ENCODE measurements at regions not wholly inside any gene's neighbourhood (a gene's known extent, or its start where the extent isn't known, plus 50 kb on each side); places are given as distances from the start of the nearest gene placed in this dataset.

DNA sequence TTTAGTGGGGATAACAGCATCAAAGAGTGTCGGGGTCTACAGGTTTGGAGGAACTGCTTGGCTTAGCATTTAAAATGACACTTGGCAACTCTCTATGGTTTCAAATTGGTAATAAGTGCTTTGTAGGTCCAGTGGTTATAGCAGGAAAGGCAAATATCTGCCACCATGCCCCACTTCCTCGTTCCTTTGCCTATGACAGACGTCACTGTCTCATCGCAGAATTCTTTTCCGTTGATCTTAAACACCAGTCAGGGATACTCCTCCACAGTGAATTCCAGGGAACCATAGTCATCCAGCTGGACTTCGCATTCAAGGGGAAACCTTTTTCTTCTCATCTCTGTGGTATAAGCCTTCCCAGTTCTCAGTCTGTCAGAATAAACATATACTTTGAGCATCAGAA, 319.1 kb downstream of the GPAT3 start:
- POLR2A ChIA-PET: interaction anchor here (0.5 kb wide), 1 partner anchor 179 kb away, joined by 3 read pairs; no protein-coding TSS in a partner anchor
- no peak for FAIRE-seq
- Histone ChIP-seq H3K9ac (ENCODE audit: insufficient read depth in 1 of 2, low read depth in 2 of 2, low read length in 2 of 2) (no peak overlapping the region), H3K9me1 (ENCODE audit: control insufficient read depth, insufficient read depth, low read length) (no peaks in the 10 kb centered on the region), H3K9me3 (replicated peaks; ENCODE audit: control insufficient read depth, insufficient read depth, low read depth, low read length) (no peaks in the 10 kb centered on the region), H3K27me3 (ENCODE audit: control insufficient read depth in 2 of 2, insufficient read depth in 2 of 2, low read length in 2 of 2) (no peaks in the 10 kb centered on the region), H3K4me1 (replicated peaks in 1 of 2; ENCODE audit: control insufficient read depth in 2 of 2, insufficient read depth in 2 of 2, low read length in 2 of 2) (no peaks in the 10 kb centered on the region), H3K36me3 (ENCODE audit: control insufficient read depth, insufficient read depth, low read length) (no peaks in the 10 kb centered on the region), H3K27ac (ENCODE audit: extremely low read depth, low read depth, low read length) (no peak overlapping the region), H2AFZ (ENCODE audit: low read depth, low read length) (no peak overlapping the region), H3K79me2 (ENCODE audit: control insufficient read depth, insufficient read depth, low read length) (no peaks in the 10 kb centered on the region), H3K4me2 (ENCODE audit: insufficient read depth, low read length) (no peak overlapping the region), H4K20me1 (replicated peaks; ENCODE audit: control insufficient read depth, insufficient read depth, low read length) (no peaks in the 10 kb centered on the region), H3K4me3 (no peak overlapping the region)
- intact Hi-C loops (cut with micrococcal nuclease): no loop called here
- WGBS (ENCODE audit: insufficient coverage, low coverage, missing lambda C conversion rate): 1% methylated on average over 6 of the region's 6 CpGs
- no peak for DNase-seq (ENCODE audit: extremely low read depth in 1 of 4, low spot score in 3 of 4)
- no TSS peak for BruUV-seq (replicated peaks)
- in situ Hi-C loops (cut with MboI): no loop called here
- no peak for ATAC-seq
- CTCF ChIA-PET (ENCODE audit: low intra/inter-chr PET ratio): no interaction called here
- TF ChIP-seq MGA (IDR thresholded peaks at IDR 0.05) (no peak), TCF3 (CRISPR knock-in tag; IDR thresholded peaks at IDR 0.05) (no peak), TSC22D4 (tag; IDR thresholded peaks at IDR 0.05) (no peak), NUFIP1 (IDR thresholded peaks at IDR 0.05; ENCODE audit: partially characterized antibody) (no peak), ETV5 (CRISPR knock-in tag; IDR thresholded peaks at IDR 0.05; ENCODE audit: low read depth) (no peak), CCNT2 (IDR thresholded peaks at IDR 0.05; ENCODE audit: borderline replicate concordance, extremely low read depth, insufficient read length, low read depth, low read length) (no peak)
- TF ChIP-seq, protein P1, sequence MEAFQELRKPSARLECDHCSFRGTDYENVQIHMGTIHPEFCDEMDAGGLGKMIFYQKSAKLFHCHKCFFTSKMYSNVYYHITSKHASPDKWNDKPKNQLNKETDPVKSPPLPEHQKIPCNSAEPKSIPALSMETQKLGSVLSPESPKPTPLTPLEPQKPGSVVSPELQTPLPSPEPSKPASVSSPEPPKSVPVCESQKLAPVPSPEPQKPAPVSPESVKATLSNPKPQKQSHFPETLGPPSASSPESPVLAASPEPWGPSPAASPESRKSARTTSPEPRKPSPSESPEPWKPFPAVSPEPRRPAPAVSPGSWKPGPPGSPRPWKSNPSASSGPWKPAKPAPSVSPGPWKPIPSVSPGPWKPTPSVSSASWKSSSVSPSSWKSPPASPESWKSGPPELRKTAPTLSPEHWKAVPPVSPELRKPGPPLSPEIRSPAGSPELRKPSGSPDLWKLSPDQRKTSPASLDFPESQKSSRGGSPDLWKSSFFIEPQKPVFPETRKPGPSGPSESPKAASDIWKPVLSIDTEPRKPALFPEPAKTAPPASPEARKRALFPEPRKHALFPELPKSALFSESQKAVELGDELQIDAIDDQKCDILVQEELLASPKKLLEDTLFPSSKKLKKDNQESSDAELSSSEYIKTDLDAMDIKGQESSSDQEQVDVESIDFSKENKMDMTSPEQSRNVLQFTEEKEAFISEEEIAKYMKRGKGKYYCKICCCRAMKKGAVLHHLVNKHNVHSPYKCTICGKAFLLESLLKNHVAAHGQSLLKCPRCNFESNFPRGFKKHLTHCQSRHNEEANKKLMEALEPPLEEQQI (IDR thresholded peaks at IDR 0.05): no peak
- TF ChIP-seq, protein P2, sequence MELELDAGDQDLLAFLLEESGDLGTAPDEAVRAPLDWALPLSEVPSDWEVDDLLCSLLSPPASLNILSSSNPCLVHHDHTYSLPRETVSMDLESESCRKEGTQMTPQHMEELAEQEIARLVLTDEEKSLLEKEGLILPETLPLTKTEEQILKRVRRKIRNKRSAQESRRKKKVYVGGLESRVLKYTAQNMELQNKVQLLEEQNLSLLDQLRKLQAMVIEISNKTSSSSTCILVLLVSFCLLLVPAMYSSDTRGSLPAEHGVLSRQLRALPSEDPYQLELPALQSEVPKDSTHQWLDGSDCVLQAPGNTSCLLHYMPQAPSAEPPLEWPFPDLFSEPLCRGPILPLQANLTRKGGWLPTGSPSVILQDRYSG (tag; conservative IDR thresholded peaks at IDR 0.05; ENCODE audit: low read depth): no peak

Data from K562 (cell line).